Stimulated activated memory B cell treated with anti-CD40 and anti-IgM and Interleukin-4, amounts not matched to agents 10 μg/mL and 1 μg/mL and 100 μg/mL, for 72 hours (primary cell): ENCODE measurements at regions not wholly inside any gene's neighbourhood (a gene's known extent, or its start where the extent isn't known, plus 50 kb on each side); places are given as distances from the start of the nearest gene placed in this dataset.

ENCODE experiments used
- ATAC-seq: fragments of 150-1000 bp; cut with Tn5 transposase; 2 replicates; pipeline ENCODE4 v1.10.0; 2021
- H3K27ac Mint-ChIP-seq: one replicate; pipeline ENCODE4 v1.8.0; 2022; ENCODE audit warnings: mild to moderate bottlenecking, mixed read lengths
- H3K27me3 Mint-ChIP-seq: one replicate; pipeline ENCODE4 v1.8.0; 2022; ENCODE audit warnings: mixed read lengths
- H3K36me3 Mint-ChIP-seq: one replicate; pipeline ENCODE4 v1.8.0; 2022; ENCODE audit warnings: mixed read lengths
- H3K4me1 Mint-ChIP-seq: one replicate; pipeline ENCODE4 v1.8.0; 2022; ENCODE audit warnings: mixed read lengths
- H3K4me3 Mint-ChIP-seq: one replicate; pipeline ENCODE4 v1.8.0; 2022; ENCODE audit warnings: mild to moderate bottlenecking, moderate library complexity, mixed read lengths
- H3K9me3 Mint-ChIP-seq: one replicate; pipeline ENCODE4 v1.8.0; 2022; ENCODE audit warnings: mixed read lengths

- Mint-ChIP-seq H3K27me3 (no peaks in the 10 kb centered on the region), H3K27ac (no peak overlapping the region), H3K4me1 (no peaks in the 10 kb centered on the region), H3K36me3 (no peaks in the 10 kb centered on the region), H3K9me3 (peaks cover 12% of the 10 kb centered on the region), H3K4me3 (no peak overlapping the region)
- no peak for ATAC-seq
Measured at GRCh38 chr15:26477044-26477443, 295.8 kb downstream of the GABRB3 start.

- Mint-ChIP-seq H3K36me3 (no peaks in the 10 kb centered on the region), H3K9me3 (peaks cover 11% of the 10 kb centered on the region), H3K27me3 (no peaks in the 10 kb centered on the region), H3K4me3 (no peak overlapping the region), H3K4me1 (no peaks in the 10 kb centered on the region), H3K27ac (no peak overlapping the region)
- no peak for ATAC-seq
Measured at GRCh38 chr15:26475554-26475953, 297.3 kb downstream of the GABRB3 start.

- H3K27ac Mint-ChIP-seq: no peak overlapping the region
- H3K36me3 Mint-ChIP-seq: no peaks in the 10 kb centered on the region
- H3K9me3 Mint-ChIP-seq: peaks cover 13% of the 10 kb centered on the region
- H3K4me3 Mint-ChIP-seq: no peak overlapping the region
- H3K27me3 Mint-ChIP-seq: no peaks in the 10 kb centered on the region
- H3K4me1 Mint-ChIP-seq: no peaks in the 10 kb centered on the region
- no peak for ATAC-seq
Measured at GRCh38 chr15:26472661-26473060, 300.2 kb downstream of the GABRB3 start.

GRCh38 chr15:26461847-26462608 lies 310.8 kb downstream of the GABRB3 start:
- Mint-ChIP-seq H3K9me3 (peaks cover 5% of the 10 kb centered on the region), H3K36me3 (no peaks in the 10 kb centered on the region), H3K27me3 (no peaks in the 10 kb centered on the region), H3K4me3 (no peak overlapping the region), H3K4me1 (no peaks in the 10 kb centered on the region), H3K27ac (no peak overlapping the region)
- no peak for ATAC-seq

- H3K27me3 Mint-ChIP-seq: no peaks in the 10 kb centered on the region
- no peak for ATAC-seq
- no peak overlapping the region for H3K4me3 Mint-ChIP-seq
- H3K27ac Mint-ChIP-seq: no peak overlapping the region
- H3K9me3 Mint-ChIP-seq: peaks cover 5% of the 10 kb centered on the region
- no peaks in the 10 kb centered on the region for H3K4me1 Mint-ChIP-seq
- no peaks in the 10 kb centered on the region for H3K36me3 Mint-ChIP-seq
Measured at GRCh38 chr15:26460165-26460564, 312.7 kb downstream of the GABRB3 start.

- Mint-ChIP-seq H3K4me3 (no peak overlapping the region), H3K27ac (no peak overlapping the region), H3K9me3 (peaks cover 12% of the 10 kb centered on the region), H3K27me3 (no peaks in the 10 kb centered on the region), H3K4me1 (no peaks in the 10 kb centered on the region), H3K36me3 (no peaks in the 10 kb centered on the region)
- no peak for ATAC-seq
Measured at GRCh38 chr15:26455828-26456227, 317.0 kb downstream of the GABRB3 start.

GRCh38 chr15:26453914-26454313 lies 319.0 kb downstream of the GABRB3 start:
- Mint-ChIP-seq H3K4me1 (no peaks in the 10 kb centered on the region), H3K4me3 (no peak overlapping the region), H3K27me3 (no peaks in the 10 kb centered on the region), H3K27ac (no peak overlapping the region), H3K9me3 (peaks cover 14% of the 10 kb centered on the region), H3K36me3 (no peaks in the 10 kb centered on the region)
- no peak for ATAC-seq

GRCh38 chr15:26451995-26452394 lies 320.9 kb downstream of the GABRB3 start:
- ATAC-seq: no peak
- Mint-ChIP-seq H3K9me3 (peaks cover 9% of the 10 kb centered on the region), H3K36me3 (no peaks in the 10 kb centered on the region), H3K4me3 (no peak overlapping the region), H3K4me1 (no peaks in the 10 kb centered on the region), H3K27me3 (no peaks in the 10 kb centered on the region), H3K27ac (no peak overlapping the region)

GRCh38 chr15:26449291-26449690 lies 323.6 kb downstream of the GABRB3 start:
- Mint-ChIP-seq H3K27ac (no peak overlapping the region), H3K36me3 (no peaks in the 10 kb centered on the region), H3K4me1 (no peaks in the 10 kb centered on the region), H3K9me3 (peaks cover 7% of the 10 kb centered on the region), H3K4me3 (no peak overlapping the region), H3K27me3 (no peaks in the 10 kb centered on the region)
- no peak for ATAC-seq

GRCh38 chr15:26443321-26443720 lies 329.5 kb downstream of the GABRB3 start:
- Mint-ChIP-seq H3K27me3 (no peaks in the 10 kb centered on the region), H3K36me3 (no peaks in the 10 kb centered on the region)

GRCh38 chr15:26442680-26443079 lies 330.2 kb downstream of the GABRB3 start:
- Mint-ChIP-seq H3K36me3 (no peaks in the 10 kb centered on the region), H3K4me3 (no peak overlapping the region), H3K27me3 (no peaks in the 10 kb centered on the region), H3K27ac (no peak overlapping the region), H3K4me1 (no peaks in the 10 kb centered on the region), H3K9me3 (peaks cover 8% of the 10 kb centered on the region)
- ATAC-seq: no peak

More at GRCh38 chr15:26443321-26443720, 329.5 kb downstream of the GABRB3 start:
- Mint-ChIP-seq H3K9me3 (peaks cover 8% of the 10 kb centered on the region), H3K4me1 (no peaks in the 10 kb centered on the region), H3K27ac (no peak overlapping the region), H3K4me3 (no peak overlapping the region)
- ATAC-seq: peak; percentile 31

GRCh38 chr15:26439681-26440080 lies 333.2 kb downstream of the GABRB3 start:
- peaks cover 8% of the 10 kb centered on the region for H3K9me3 Mint-ChIP-seq
- H3K27me3 Mint-ChIP-seq: no peaks in the 10 kb centered on the region
- no peak for ATAC-seq
- no peaks in the 10 kb centered on the region for H3K36me3 Mint-ChIP-seq
- no peaks in the 10 kb centered on the region for H3K4me1 Mint-ChIP-seq
- H3K27ac Mint-ChIP-seq: no peak overlapping the region
- no peak overlapping the region for H3K4me3 Mint-ChIP-seq

- Mint-ChIP-seq H3K4me1 (no peaks in the 10 kb centered on the region), H3K9me3 (peaks cover 8% of the 10 kb centered on the region), H3K27ac (no peak overlapping the region), H3K36me3 (no peaks in the 10 kb centered on the region), H3K4me3 (no peak overlapping the region), H3K27me3 (no peaks in the 10 kb centered on the region)
- ATAC-seq: no peak
Measured at GRCh38 chr15:26438718-26439117, 334.1 kb downstream of the GABRB3 start.

GRCh38 chr15:26438316-26438715 lies 334.6 kb downstream of the GABRB3 start:
- Mint-ChIP-seq H3K27me3 (no peaks in the 10 kb centered on the region), H3K4me3 (no peak overlapping the region), H3K36me3 (no peaks in the 10 kb centered on the region), H3K4me1 (no peaks in the 10 kb centered on the region), H3K9me3 (peaks cover 9% of the 10 kb centered on the region), H3K27ac (no peak overlapping the region)
- no peak for ATAC-seq

GRCh38 chr15:26433818-26434217 lies 339.0 kb downstream of the GABRB3 start:
- H3K27me3 Mint-ChIP-seq: no peaks in the 10 kb centered on the region
- no peak for ATAC-seq
- no peaks in the 10 kb centered on the region for H3K36me3 Mint-ChIP-seq
- H3K4me1 Mint-ChIP-seq: no peaks in the 10 kb centered on the region
- H3K9me3 Mint-ChIP-seq: peaks cover 3% of the 10 kb centered on the region
- H3K4me3 Mint-ChIP-seq: no peak overlapping the region
- no peak overlapping the region for H3K27ac Mint-ChIP-seq

- Mint-ChIP-seq H3K36me3 (no peaks in the 10 kb centered on the region), H3K27me3 (no peaks in the 10 kb centered on the region), H3K4me3 (no peak overlapping the region), H3K4me1 (no peaks in the 10 kb centered on the region), H3K9me3 (peaks cover 3% of the 10 kb centered on the region), H3K27ac (no peak overlapping the region)
- ATAC-seq: no peak
Measured at GRCh38 chr15:26433060-26433459, 339.8 kb downstream of the GABRB3 start.
